Activated B cell treated with CpG ODN at 0.5 μM for 24 hours (primary cell): ENCODE measurements at regions not wholly inside any gene's neighbourhood (a gene's known extent, or its start where the extent isn't known, plus 50 kb on each side); places are given as distances from the start of the nearest gene placed in this dataset.

Experiments used
- ATAC-seq: fragments of 200-7000 bp; cut with Tn5 transposase; one replicate; pipeline ENCODE4 v1.10.0; 2021; ENCODE audit warnings: low read depth, mild to moderate bottlenecking, moderate library complexity
- CTCF ChIA-PET: fragments of 350-600 bp; sonication (Branson Sonifier 250); formaldehyde crosslinking; loops from one replicate; lab custom pipeline; 2021; ENCODE audit warnings: antibody characterized with exemption; lab: Charles Lee
- POLR2A ChIA-PET: fragments of 350-600 bp; sonication (Branson Sonifier 250); formaldehyde crosslinking; loops from one replicate; lab custom pipeline; 2021; ENCODE audit warnings: antibody characterized with exemption; lab: Charles Lee
- DNase-seq: peaks from one replicate; pipeline ENCODE4 v3.0.0; 2022
- H3K27ac Mint-ChIP-seq: one replicate; pipeline ENCODE4 v1.8.0; 2020; ENCODE audit warnings: mixed read lengths
- H3K27me3 Mint-ChIP-seq: one replicate; pipeline ENCODE4 v1.8.0; 2021; ENCODE audit warnings: mixed read lengths
- H3K36me3 Mint-ChIP-seq: one replicate; pipeline ENCODE4 v1.8.0; 2021; ENCODE audit warnings: low read depth, mixed read lengths
- H3K4me1 Mint-ChIP-seq: one replicate; pipeline ENCODE4 v1.8.0; 2021; ENCODE audit warnings: mixed read lengths
- H3K4me3 Mint-ChIP-seq: one replicate; pipeline ENCODE4 v1.8.0; 2020; ENCODE audit warnings: mild to moderate bottlenecking, mixed read lengths
- H3K9me3 Mint-ChIP-seq: one replicate; pipeline ENCODE4 v1.8.0; 2020; ENCODE audit warnings: mixed read lengths
- intact Hi-C: fragments of 100-400 bp; cut with micrococcal nuclease; formaldehyde crosslinking; loops from one replicate; pipeline ENCODE4 v1.15.1; 2024
- TF ChIP-seq, protein P1 (sequence below): fragments of 200-600 bp; IDR thresholded peaks from one replicate; pipeline ENCODE4 v1.8.0; 2022; ENCODE audit warnings: antibody characterized with exemption, mild to moderate bottlenecking

DNA sequence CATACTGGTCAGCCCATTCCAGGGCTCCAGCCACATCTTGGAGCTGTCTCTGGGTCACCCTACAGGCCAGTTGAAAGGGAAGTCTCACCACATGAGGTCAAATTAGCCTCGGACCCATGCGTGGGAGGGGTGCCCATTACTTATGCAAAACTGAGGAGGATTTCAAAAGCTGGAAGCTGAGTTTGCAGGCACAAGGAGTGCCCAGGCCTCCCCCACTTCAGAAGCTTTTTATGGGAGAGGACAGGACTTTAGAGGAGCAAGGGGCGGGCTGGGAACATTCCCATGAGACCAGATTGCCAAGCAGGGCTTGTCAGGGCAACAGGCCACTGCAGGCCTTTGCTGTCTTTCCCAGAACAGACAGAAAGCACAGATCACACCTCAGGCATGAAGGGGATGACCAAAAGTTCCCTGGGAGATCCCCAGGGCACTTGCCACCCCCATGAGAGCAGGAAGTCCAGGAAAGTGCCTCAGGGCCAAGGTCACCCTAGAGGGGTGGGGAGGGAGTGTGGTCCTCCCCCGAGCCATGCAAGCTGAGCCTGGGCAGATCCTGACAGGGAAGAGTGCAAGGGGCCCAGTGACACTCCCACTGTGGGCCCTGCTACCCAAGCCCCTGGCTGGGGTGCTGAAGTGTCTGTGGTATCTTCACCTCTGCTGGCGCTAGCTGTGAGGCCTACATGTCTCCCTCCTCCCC, 267.7 kb downstream of the BCL11A start:
- TF ChIP-seq, protein P1, sequence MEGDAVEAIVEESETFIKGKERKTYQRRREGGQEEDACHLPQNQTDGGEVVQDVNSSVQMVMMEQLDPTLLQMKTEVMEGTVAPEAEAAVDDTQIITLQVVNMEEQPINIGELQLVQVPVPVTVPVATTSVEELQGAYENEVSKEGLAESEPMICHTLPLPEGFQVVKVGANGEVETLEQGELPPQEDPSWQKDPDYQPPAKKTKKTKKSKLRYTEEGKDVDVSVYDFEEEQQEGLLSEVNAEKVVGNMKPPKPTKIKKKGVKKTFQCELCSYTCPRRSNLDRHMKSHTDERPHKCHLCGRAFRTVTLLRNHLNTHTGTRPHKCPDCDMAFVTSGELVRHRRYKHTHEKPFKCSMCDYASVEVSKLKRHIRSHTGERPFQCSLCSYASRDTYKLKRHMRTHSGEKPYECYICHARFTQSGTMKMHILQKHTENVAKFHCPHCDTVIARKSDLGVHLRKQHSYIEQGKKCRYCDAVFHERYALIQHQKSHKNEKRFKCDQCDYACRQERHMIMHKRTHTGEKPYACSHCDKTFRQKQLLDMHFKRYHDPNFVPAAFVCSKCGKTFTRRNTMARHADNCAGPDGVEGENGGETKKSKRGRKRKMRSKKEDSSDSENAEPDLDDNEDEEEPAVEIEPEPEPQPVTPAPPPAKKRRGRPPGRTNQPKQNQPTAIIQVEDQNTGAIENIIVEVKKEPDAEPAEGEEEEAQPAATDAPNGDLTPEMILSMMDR: no peak

DNA sequence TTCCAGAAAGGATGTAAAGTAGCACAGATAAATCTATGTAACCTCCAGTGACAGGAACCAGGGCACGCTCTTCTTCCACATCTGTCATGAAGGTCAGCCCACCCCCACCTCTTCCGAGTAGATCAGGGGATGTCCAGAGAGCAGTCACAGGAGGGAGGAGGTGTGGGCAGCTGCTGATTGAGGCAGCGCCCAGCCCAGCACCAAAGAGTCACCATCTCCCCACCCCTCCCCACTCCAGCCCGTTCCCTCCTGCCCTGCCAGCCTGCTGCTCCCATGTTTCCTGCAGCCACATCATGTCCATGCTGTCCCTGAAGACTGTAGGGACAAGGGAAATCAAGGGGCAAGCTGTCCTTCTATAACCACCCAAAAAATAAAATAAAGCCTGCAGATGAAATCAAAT, 269.8 kb downstream of the BCL11A start:
- no peak for ATAC-seq
- POLR2A ChIA-PET: no interaction called here
- no peaks in the 10 kb centered on the region for H3K36me3 Mint-ChIP-seq
- no peaks in the 10 kb centered on the region for H3K27me3 Mint-ChIP-seq
- TF ChIP-seq, protein P1: no peak
- no peak overlapping the region for H3K4me3 Mint-ChIP-seq
- no peak overlapping the region for H3K27ac Mint-ChIP-seq
- CTCF ChIA-PET: no interaction called here
- no peak for DNase-seq
- H3K9me3 Mint-ChIP-seq: no peaks in the 10 kb centered on the region
- H3K4me1 Mint-ChIP-seq: peaks cover 4% of the 10 kb centered on the region
- intact Hi-C loops: no loop called here

More for the DNA sequence above, 267.7 kb downstream of the BCL11A start:
- no peak overlapping the region for H3K4me3 Mint-ChIP-seq
- CTCF ChIA-PET: no interaction called here
- H3K4me1 Mint-ChIP-seq: peaks cover 4% of the 10 kb centered on the region
- no peaks in the 10 kb centered on the region for H3K36me3 Mint-ChIP-seq
- intact Hi-C loops: no loop called here
- no peaks in the 10 kb centered on the region for H3K9me3 Mint-ChIP-seq
- no peak overlapping the region for H3K27ac Mint-ChIP-seq
- ATAC-seq (no peak), DNase-seq (no peak)
- no peaks in the 10 kb centered on the region for H3K27me3 Mint-ChIP-seq
- POLR2A ChIA-PET: no interaction called here

DNA sequence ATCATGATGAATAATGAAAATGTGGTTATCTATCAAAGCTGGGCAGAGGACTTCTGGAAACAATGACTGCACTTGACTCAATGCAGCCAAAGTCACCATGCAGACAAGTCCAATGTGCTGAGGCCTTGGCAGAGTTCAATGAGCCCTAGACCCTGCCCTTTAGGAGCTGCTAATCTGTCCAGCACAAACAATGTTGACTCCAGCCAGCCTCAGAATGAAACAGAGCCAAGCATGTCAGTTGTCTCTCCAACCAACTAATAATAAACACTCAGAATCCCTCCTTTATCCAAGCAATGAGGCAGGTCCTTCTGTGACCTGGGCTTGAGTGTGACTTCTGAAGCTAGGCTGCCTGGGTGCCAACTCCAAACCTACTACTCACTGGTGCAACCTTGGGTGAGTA, 270.6 kb downstream of the BCL11A start:
- H3K4me1 Mint-ChIP-seq: peaks cover 4% of the 10 kb centered on the region
- DNase-seq (no peak), ATAC-seq (no peak)
- CTCF ChIA-PET: no interaction called here
- TF ChIP-seq, protein P1: no peak
- intact Hi-C loops: no loop called here
- no peaks in the 10 kb centered on the region for H3K27me3 Mint-ChIP-seq
- POLR2A ChIA-PET: no interaction called here
- no peaks in the 10 kb centered on the region for H3K9me3 Mint-ChIP-seq
- H3K36me3 Mint-ChIP-seq: no peaks in the 10 kb centered on the region
- H3K4me3 Mint-ChIP-seq: no peak overlapping the region
- H3K27ac Mint-ChIP-seq: no peak overlapping the region

DNA sequence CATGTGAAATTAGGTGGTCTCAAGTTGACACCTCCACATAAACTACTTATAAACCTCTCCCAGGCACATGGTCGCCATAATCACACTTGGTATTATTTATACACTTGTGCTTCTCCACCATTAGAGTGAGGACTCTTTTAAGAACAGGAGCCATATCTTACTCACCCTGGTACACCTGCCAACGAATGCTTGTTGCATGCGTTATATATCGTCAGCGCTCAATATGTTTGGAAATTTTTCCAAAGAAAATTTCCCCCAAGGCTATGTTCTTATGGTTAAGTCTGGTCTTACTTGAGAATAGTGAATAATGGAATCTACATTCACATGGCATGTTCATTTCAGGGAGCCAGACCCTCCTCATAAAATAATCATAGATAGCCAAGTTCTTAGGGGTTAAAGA, 271.7 kb downstream of the BCL11A start:
- no peak for ATAC-seq
- Mint-ChIP-seq H3K4me3 (no peak overlapping the region), H3K36me3 (no peaks in the 10 kb centered on the region), H3K27ac (no peak overlapping the region), H3K4me1 (peaks cover 4% of the 10 kb centered on the region), H3K27me3 (no peaks in the 10 kb centered on the region), H3K9me3 (no peaks in the 10 kb centered on the region)
- intact Hi-C loops: no loop called here
- DNase-seq: no peak
- POLR2A ChIA-PET: no interaction called here
- TF ChIP-seq, protein P1: no peak
- CTCF ChIA-PET: no interaction called here

DNA sequence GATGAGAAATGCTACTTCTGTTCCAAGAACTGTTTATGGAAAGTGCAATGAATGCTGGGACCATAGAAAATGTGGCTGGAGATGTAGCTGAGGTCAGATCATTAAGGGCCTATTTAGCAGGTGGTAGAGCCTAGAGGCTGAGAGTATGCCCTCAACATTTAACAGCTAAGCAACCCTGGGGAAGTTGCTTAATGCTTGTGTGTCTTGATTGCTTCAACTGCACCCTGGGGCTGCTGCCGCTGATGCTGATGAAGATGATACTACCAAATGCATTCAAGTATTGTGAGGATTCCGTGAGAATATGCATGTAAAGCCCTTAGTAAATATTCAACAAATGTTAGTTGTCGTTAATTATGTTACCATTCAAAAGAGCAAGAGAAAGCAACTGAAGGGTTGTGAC, 273.2 kb downstream of the BCL11A start:
- CTCF ChIA-PET: no interaction called here
- intact Hi-C loops: no loop called here
- H3K27ac Mint-ChIP-seq: no peak overlapping the region
- no peaks in the 10 kb centered on the region for H3K36me3 Mint-ChIP-seq
- no peak overlapping the region for H3K4me3 Mint-ChIP-seq
- DNase-seq (no peak), ATAC-seq (no peak)
- TF ChIP-seq, protein P1: no peak
- peaks cover 4% of the 10 kb centered on the region for H3K4me1 Mint-ChIP-seq
- no peaks in the 10 kb centered on the region for H3K9me3 Mint-ChIP-seq
- no peaks in the 10 kb centered on the region for H3K27me3 Mint-ChIP-seq
- POLR2A ChIA-PET: no interaction called here
